GM06990 (cell line): ENCODE measurements at regions not wholly inside any gene's neighbourhood (a gene's known extent, or its start where the extent isn't known, plus 50 kb on each side); places are given as distances from the start of the nearest gene placed in this dataset.
"Not testable (repeated sequence)": the region's sequence is repeated elsewhere in the genome, so short reads cannot be mapped to it uniquely, and the experiment has no call there.

Experiments used
- DNase-seq: peaks from one replicate; pipeline ENCODE4 v3.0.0-alpha.2; 2011; ENCODE audit not compliant: insufficient read length; ENCODE audit errors: extremely low read depth
- H3K27me3 ChIP-seq: replicated peaks from 2 replicates; pipeline ENCODE4 v1.6.0; 2011; ENCODE audit warnings: low read length; ENCODE audit not compliant: control insufficient read depth, insufficient read depth
- H3K36me3 ChIP-seq: 2 replicates; pipeline ENCODE4 v1.5.1; 2011; ENCODE audit warnings: low read length; ENCODE audit not compliant: control insufficient read depth, insufficient read depth
- H3K4me3 ChIP-seq: replicated peaks from 2 replicates; pipeline ENCODE4 v1.5.1; 2011; ENCODE audit warnings: low read depth, mild to moderate bottlenecking, control low read depth, low read length
- CTCF ChIP-seq: IDR thresholded peaks from 2 replicates; pipeline ENCODE4 v1.5.1; 2011; ENCODE audit warnings: low read length, control low read depth, mild to moderate bottlenecking, inconsistent platforms; ENCODE audit not compliant: insufficient read depth, poor library complexity, severe bottlenecking

GRCh38 chr13:97768134-97768533 is 185.3 kb upstream of the IPO5 start:
- Histone ChIP-seq H3K27me3 (no peaks in the 10 kb centered on the region), H3K4me3 (no peak overlapping the region), H3K36me3 (no peaks in the 10 kb centered on the region)
- TF ChIP-seq CTCF, result no peak
- no peak for DNase-seq

- not testable (repeated sequence) for DNase-seq, H3K4me3 ChIP-seq, H3K36me3 ChIP-seq, H3K27me3 ChIP-seq
Observed at GRCh38 chr13:97770231-97770630, 183.2 kb upstream of the IPO5 start.

GRCh38 chr13:97772466-97772865 is 181.0 kb upstream of the IPO5 start:
- DNase-seq, H3K36me3 ChIP-seq, H3K4me3 ChIP-seq, H3K27me3 ChIP-seq: not testable (repeated sequence)

- not testable (repeated sequence) for DNase-seq, H3K36me3 ChIP-seq, H3K27me3 ChIP-seq, H3K4me3 ChIP-seq
Observed at GRCh38 chr13:97774391-97775100, 178.9 kb upstream of the IPO5 start.

GRCh38 chr13:97780486-97780885 is 173.0 kb upstream of the IPO5 start:
- Histone ChIP-seq H3K36me3 (no peaks in the 10 kb centered on the region), H3K4me3 (no peak overlapping the region), H3K27me3 (no peaks in the 10 kb centered on the region)
- no peak for DNase-seq
- TF ChIP-seq CTCF, result no peak

- DNase-seq, result no peak
- Histone ChIP-seq H3K4me3 (no peak overlapping the region), H3K27me3 (no peaks in the 10 kb centered on the region), H3K36me3 (no peaks in the 10 kb centered on the region)
- no peak for TF ChIP-seq CTCF
Observed at GRCh38 chr13:97781891-97782305, 171.6 kb upstream of the IPO5 start.

GRCh38 chr13:97786510-97786909 is 167.0 kb upstream of the IPO5 start:
- H3K27me3 ChIP-seq, result no peaks in the 10 kb centered on the region
- H3K36me3 ChIP-seq, result no peaks in the 10 kb centered on the region
- no peak for DNase-seq
- no peak for TF ChIP-seq CTCF
- no peak overlapping the region for H3K4me3 ChIP-seq
